HEK293 (cell line): ENCODE measurements at regions not wholly inside any gene's neighbourhood (a gene's known extent, or its start where the extent isn't known, plus 50 kb on each side); places are given as distances from the start of the nearest gene placed in this dataset.

Source experiments
- CTCF ChIA-PET: fragments of 350-600 bp; formaldehyde crosslinking; extraction: SDS; loops from one replicate; lab custom pipeline; 2021; ENCODE audit warnings: antibody characterized with exemption; lab: Yijun Ruan, JAX
- POLR2A ChIA-PET: fragments of 300-600 bp; formaldehyde crosslinking; extraction: SDS; loops from one replicate; lab custom pipeline; 2020; ENCODE audit warnings: antibody characterized with exemption, inconsistent platforms; lab: Yijun Ruan, JAX
- H3K27ac ChIP-seq: fragments of 200-500 bp; sonication (Bioruptor generic); 2 replicates; pipeline ENCODE4 v1.5.1; 2014; ENCODE audit warnings: low read depth, low read length, control low read depth, inconsistent platforms; ENCODE audit errors: extremely low read depth
- H3K36me3 ChIP-seq, 2 experiments: fragments of 200-500 bp in 1 of 2; sonication (Bioruptor generic) in 1 of 2; 1 replicate in 1 of 2; 2 replicates in 1 of 2; pipeline ENCODE4 v1.5.1; 2014 to 2017; ENCODE audit warnings: inconsistent platforms in 2 of 2, low read length in 2 of 2; ENCODE audit not compliant: control insufficient read depth in 2 of 2, insufficient read depth in 1 of 2
- H3K4me1 ChIP-seq: fragments of 200-500 bp; sonication (Bioruptor generic); 2 replicates; pipeline ENCODE4 v1.5.1; 2014; ENCODE audit warnings: mild to moderate bottlenecking, low read length, inconsistent platforms; ENCODE audit not compliant: control insufficient read depth, insufficient read depth
- H3K4me3 ChIP-seq: 2 replicates; pipeline ENCODE4 v1.5.1; 2011; ENCODE audit warnings: low read depth, mild to moderate bottlenecking, control low read depth, low read length, moderate library complexity
- H3K9me3 ChIP-seq: fragments of 200-500 bp; sonication (Bioruptor generic); 2 replicates; pipeline ENCODE4 v1.5.1; 2014; ENCODE audit warnings: low read depth, low read length, inconsistent platforms; ENCODE audit not compliant: control insufficient read depth, insufficient read depth
- BCL6B ChIP-seq: fragments of 450-650 bp; formaldehyde crosslinking; IDR thresholded peaks from 2 replicates; pipeline ENCODE4 v1.5.1; 2017; ENCODE audit warnings: missing biosample characterization, missing genetic modification characterization
- HOXD13 ChIP-seq: sonication (generic); formaldehyde crosslinking; IDR thresholded peaks from 2 replicates; pipeline ENCODE4 v1.8.0; 2022; ENCODE audit warnings: missing genetic modification reagents, borderline replicate concordance
- IKZF3 ChIP-seq: fragments of 450-650 bp; IDR thresholded peaks from 2 replicates; pipeline ENCODE4 v1.5.0; 2018; ENCODE audit warnings: missing biosample characterization, mild to moderate bottlenecking, missing genetic modification characterization, moderate library complexity
- SETDB1 ChIP-seq: IDR thresholded peaks from one replicate; pipeline ENCODE4 v1.6.1; 2017; ENCODE audit warnings: mild to moderate bottlenecking, low read length, moderate library complexity, mixed read lengths; ENCODE audit not compliant: insufficient read length
- TCF7L2 ChIP-seq: IDR thresholded peaks from 2 replicates; pipeline ENCODE4 v1.6.1; 2011; ENCODE audit warnings: low read depth, mild to moderate bottlenecking, inconsistent platforms, low read length, moderate library complexity, borderline replicate concordance
- ZBTB7A ChIP-seq: fragments of 450-650 bp; formaldehyde crosslinking; IDR thresholded peaks from 2 replicates; pipeline ENCODE4 v1.5.1; 2016; ENCODE audit warnings: low read depth, missing biosample characterization, missing genetic modification characterization
- ZFP37 ChIP-seq: fragments of 450-650 bp; formaldehyde crosslinking; IDR thresholded peaks from 2 replicates; pipeline ENCODE4 v1.5.1; 2016; ENCODE audit warnings: missing biosample characterization, missing genetic modification characterization
- ZNF211 ChIP-seq: fragments of 450-650 bp; formaldehyde crosslinking; IDR thresholded peaks from 2 replicates; pipeline ENCODE4 v1.5.1; 2016; ENCODE audit warnings: low read depth, missing biosample characterization, missing genetic modification characterization
- ZNF221 ChIP-seq: fragments of 450-650 bp; formaldehyde crosslinking; IDR thresholded peaks from 2 replicates; pipeline ENCODE4 v1.5.1; 2017; ENCODE audit warnings: missing biosample characterization, missing genetic modification characterization, borderline replicate concordance
- ZNF266 ChIP-seq: fragments of 450-650 bp; formaldehyde crosslinking; IDR thresholded peaks from 2 replicates; pipeline ENCODE4 v1.5.1; 2016; ENCODE audit warnings: missing biosample characterization, missing genetic modification characterization, low read depth
- ZNF324 ChIP-seq: fragments of 450-650 bp; formaldehyde crosslinking; IDR thresholded peaks from 2 replicates; pipeline ENCODE4 v1.5.1; 2016; ENCODE audit warnings: missing biosample characterization, missing genetic modification characterization
- ZNF558 ChIP-seq: fragments of 450-650 bp; formaldehyde crosslinking; IDR thresholded peaks from 2 replicates; pipeline ENCODE4 v1.5.1; 2016; ENCODE audit warnings: missing biosample characterization, missing genetic modification characterization
- ZNF571 ChIP-seq: fragments of 450-650 bp; formaldehyde crosslinking; IDR thresholded peaks from 2 replicates; pipeline ENCODE4 v1.5.0; 2017; ENCODE audit warnings: missing biosample characterization, missing genetic modification characterization
- ZNF623 ChIP-seq: fragments of 450-650 bp; formaldehyde crosslinking; IDR thresholded peaks from 2 replicates; pipeline ENCODE4 v1.5.1; 2016; ENCODE audit warnings: missing biosample characterization, missing genetic modification characterization
- ZNF629 ChIP-seq: fragments of 450-650 bp; formaldehyde crosslinking; IDR thresholded peaks from 2 replicates; pipeline ENCODE4 v1.5.1; 2017; ENCODE audit warnings: missing biosample characterization, missing genetic modification characterization
- ZNF645 ChIP-seq: fragments of 450-650 bp; formaldehyde crosslinking; IDR thresholded peaks from 2 replicates; pipeline ENCODE4; 2016; ENCODE audit warnings: missing biosample characterization, missing genetic modification characterization
- ZNF791 ChIP-seq: fragments of 450-650 bp; formaldehyde crosslinking; IDR thresholded peaks from 2 replicates; pipeline ENCODE4 v1.5.1; 2016; ENCODE audit warnings: missing biosample characterization, missing genetic modification characterization
- TF ChIP-seq, protein P1 (sequence below): fragments of 450-650 bp; formaldehyde crosslinking; IDR thresholded peaks from 2 replicates; pipeline ENCODE4 v1.5.1; 2016; ENCODE audit warnings: missing biosample characterization, missing genetic modification characterization
- TF ChIP-seq, protein P2 (sequence below): fragments of 450-650 bp; formaldehyde crosslinking; IDR thresholded peaks from 2 replicates; pipeline ENCODE4 v1.5.1; 2016; ENCODE audit warnings: missing biosample characterization, missing genetic modification characterization

GRCh38 chr2:208570066-208570465 lies 163.5 kb downstream of the PTH2R start:
- Histone ChIP-seq H3K27ac (no peak overlapping the region), H3K36me3 (no peaks in the 10 kb centered on the region), H3K9me3 (no peaks in the 10 kb centered on the region), H3K4me3 (no peak overlapping the region), H3K4me1 (no peaks in the 10 kb centered on the region)
- no peak for TF ChIP-seq ZNF791
- TF ChIP-seq BCL6B (tag by site-specific recombination) = no peak
- no peak for TF ChIP-seq ZFP37 (tag by site-specific recombination)
- TF ChIP-seq, protein P1, sequence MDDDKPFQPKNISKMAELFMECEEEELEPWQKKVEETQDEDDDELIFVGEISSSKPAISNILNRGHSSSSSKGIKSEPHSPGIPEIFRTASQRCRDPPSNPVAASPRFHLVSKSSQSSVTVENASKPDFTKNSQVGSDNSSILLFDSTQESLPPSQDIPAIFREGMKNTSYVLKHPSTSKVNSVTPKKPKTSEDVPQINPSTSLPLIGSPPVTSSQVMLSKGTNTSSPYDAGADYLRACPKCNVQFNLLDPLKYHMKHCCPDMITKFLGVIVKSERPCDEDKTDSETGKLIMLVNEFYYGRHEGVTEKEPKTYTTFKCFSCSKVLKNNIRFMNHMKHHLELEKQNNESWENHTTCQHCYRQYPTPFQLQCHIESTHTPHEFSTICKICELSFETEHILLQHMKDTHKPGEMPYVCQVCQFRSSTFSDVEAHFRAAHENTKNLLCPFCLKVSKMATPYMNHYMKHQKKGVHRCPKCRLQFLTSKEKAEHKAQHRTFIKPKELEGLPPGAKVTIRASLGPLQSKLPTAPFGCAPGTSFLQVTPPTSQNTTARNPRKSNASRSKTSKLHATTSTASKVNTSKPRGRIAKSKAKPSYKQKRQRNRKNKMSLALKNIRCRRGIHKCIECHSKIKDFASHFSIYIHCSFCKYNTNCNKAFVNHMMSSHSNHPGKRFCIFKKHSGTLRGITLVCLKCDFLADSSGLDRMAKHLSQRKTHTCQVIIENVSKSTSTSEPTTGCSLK (tag by site-specific recombination) = no peak
- TF ChIP-seq SETDB1 = no peak
- TF ChIP-seq ZNF324 = no peak
- TF ChIP-seq, protein P2, sequence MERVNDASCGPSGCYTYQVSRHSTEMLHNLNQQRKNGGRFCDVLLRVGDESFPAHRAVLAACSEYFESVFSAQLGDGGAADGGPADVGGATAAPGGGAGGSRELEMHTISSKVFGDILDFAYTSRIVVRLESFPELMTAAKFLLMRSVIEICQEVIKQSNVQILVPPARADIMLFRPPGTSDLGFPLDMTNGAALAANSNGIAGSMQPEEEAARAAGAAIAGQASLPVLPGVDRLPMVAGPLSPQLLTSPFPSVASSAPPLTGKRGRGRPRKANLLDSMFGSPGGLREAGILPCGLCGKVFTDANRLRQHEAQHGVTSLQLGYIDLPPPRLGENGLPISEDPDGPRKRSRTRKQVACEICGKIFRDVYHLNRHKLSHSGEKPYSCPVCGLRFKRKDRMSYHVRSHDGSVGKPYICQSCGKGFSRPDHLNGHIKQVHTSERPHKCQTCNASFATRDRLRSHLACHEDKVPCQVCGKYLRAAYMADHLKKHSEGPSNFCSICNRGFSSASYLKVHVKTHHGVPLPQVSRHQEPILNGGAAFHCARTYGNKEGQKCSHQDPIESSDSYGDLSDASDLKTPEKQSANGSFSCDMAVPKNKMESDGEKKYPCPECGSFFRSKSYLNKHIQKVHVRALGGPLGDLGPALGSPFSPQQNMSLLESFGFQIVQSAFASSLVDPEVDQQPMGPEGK = no peak
- TF ChIP-seq ZNF211 (tag by site-specific recombination) = no peak
- no peak for TF ChIP-seq ZNF629
- no peak for TF ChIP-seq ZBTB7A (tag by site-specific recombination)
- no peak for TF ChIP-seq ZNF558 (tag by site-specific recombination)
- TF ChIP-seq ZNF645 = no peak
- no peak for TF ChIP-seq IKZF3 (tag by site-specific recombination)
- no peak for TF ChIP-seq ZNF221 (tag by site-specific recombination)
- TF ChIP-seq ZNF571 (tag by site-specific recombination) = no peak
- no peak for TF ChIP-seq ZNF623
- no peak for TF ChIP-seq TCF7L2
- TF ChIP-seq HOXD13 (CRISPR knock-in tag) = no peak
- TF ChIP-seq ZNF266 (tag by site-specific recombination) = no peak
- ChIA-PET POLR2A (interaction anchor here (0.7 kb wide), 1 partner anchor 8 kb away, joined by 3 read pairs; no protein-coding TSS in a partner anchor), CTCF (interaction anchor here (0.6 to 0.7 kb wide), 3 partner anchors 13 to 1006 kb away, joined by 3 to 4 read pairs (median 4); no protein-coding TSS in a partner anchor)
